Panc1 (cell line): ENCODE measurements at regions not wholly inside any gene's neighbourhood (a gene's known extent, or its start where the extent isn't known, plus 50 kb on each side); places are given as distances from the start of the nearest gene placed in this dataset.

Experiments used
- ATAC-seq: fragments of 200-7000 bp; cut with Tn5 transposase; 2 replicates; pipeline ENCODE4 v1.9.1; 2020; ENCODE audit warnings: mild to moderate bottlenecking, moderate library complexity
- BruUV-seq: library from RNA; stranded (reverse); fragments of 400-500 nt; replicated peaks from 2 replicates; lab custom pipeline; 2021; lab: Mats Ljungman, UMichigan
- CTCF ChIA-PET: fragments of 300-600 bp; sonication (Branson Sonifier 250); formaldehyde crosslinking; loops from one replicate; lab custom pipeline; 2022; ENCODE audit warnings: antibody characterized with exemption; lab: Charles Lee
- POLR2A ChIA-PET: fragments of 300-600 bp; sonication (Branson Sonifier 250); formaldehyde crosslinking; loops from one replicate; lab custom pipeline; 2022; ENCODE audit warnings: antibody characterized with exemption; lab: Charles Lee
- DNase-seq: peaks from one replicate; pipeline ENCODE4 v3.0.0-alpha.2; 2010; ENCODE audit warnings: low read depth, low spot score
- H3K27ac ChIP-seq: 2 replicates; pipeline ENCODE4 v1.5.1; 2011; ENCODE audit warnings: mild to moderate bottlenecking, low read length, inconsistent platforms
- H3K27me3 ChIP-seq: fragments of 200-500 bp; sonication (Bioruptor generic); 2 replicates; pipeline ENCODE4 v1.6.0; 2014; ENCODE audit warnings: low read length, inconsistent platforms; ENCODE audit not compliant: control insufficient read depth, insufficient read depth
- H3K36me3 ChIP-seq: fragments of 200-500 bp; sonication (Bioruptor generic); 2 replicates; pipeline ENCODE4 v1.5.1; 2014; ENCODE audit warnings: inconsistent platforms, mild to moderate bottlenecking, low read length, moderate library complexity; ENCODE audit not compliant: control insufficient read depth, insufficient read depth
- H3K4me1 ChIP-seq: 2 replicates; pipeline ENCODE4 v1.5.1; 2011; ENCODE audit warnings: inconsistent platforms, mild to moderate bottlenecking, low read length, moderate library complexity; ENCODE audit not compliant: control insufficient read depth, insufficient read depth
- H3K4me3 ChIP-seq, 2 experiments: 2 replicates each; pipeline ENCODE4 v1.5.1; 2011 to 2012; ENCODE audit warnings: low read depth in 2 of 2, low read length in 2 of 2, mild to moderate bottlenecking in 2 of 2, inconsistent platforms in 1 of 2, moderate library complexity in 1 of 2
- H3K9me3 ChIP-seq: fragments of 200-500 bp; sonication (Bioruptor generic); 2 replicates; pipeline ENCODE4 v1.5.1; 2014; ENCODE audit warnings: low read depth, mild to moderate bottlenecking, inconsistent platforms, low read length, moderate library complexity; ENCODE audit not compliant: control insufficient read depth, insufficient read depth
- POLR2AphosphoS5 ChIP-seq: IDR thresholded peaks from 2 replicates; pipeline ENCODE4 v1.6.1; 2012; ENCODE audit warnings: mild to moderate bottlenecking, low read depth, low read length, moderate library complexity
- SIN3A ChIP-seq: IDR thresholded peaks from 2 replicates; pipeline ENCODE4 v1.6.1; 2012; ENCODE audit warnings: low read depth, mild to moderate bottlenecking, low read length, moderate library complexity, borderline replicate concordance; ENCODE audit not compliant: insufficient read depth
- TCF7L2 ChIP-seq: IDR thresholded peaks from 2 replicates; pipeline ENCODE4 v1.6.1; 2011; ENCODE audit warnings: mild to moderate bottlenecking, low read depth, low read length, inconsistent platforms
- in situ Hi-C: cut with HindIII; loops from 2 replicates; pipeline ENCODE4 v1.10.0; 2016; ENCODE audit warnings: low sequenced_read_pairs, low pct_unique_long_range_greater_than_20kb
- intact Hi-C: fragments of 100-400 bp; cut with micrococcal nuclease; formaldehyde crosslinking; loops from one replicate; pipeline ENCODE4 v1.10.0; 2022; ENCODE audit not compliant: unreplicated experiment
- TF ChIP-seq, protein P1 (sequence below): fragments of 450-650 bp; IDR thresholded peaks from 2 replicates; pipeline ENCODE4 v1.5.1; 2017; ENCODE audit warnings: mild to moderate bottlenecking
- TF ChIP-seq, protein P2 (sequence below), 2 experiments: IDR thresholded peaks; 2 replicates each; pipeline ENCODE4 v1.6.1; 2011 to 2012; ENCODE audit warnings: low read depth in 2 of 2, control low read depth in 1 of 2, low read length in 1 of 2, mild to moderate bottlenecking in 1 of 2, moderate library complexity in 1 of 2; ENCODE audit not compliant: insufficient read depth in 1 of 2

DNA sequence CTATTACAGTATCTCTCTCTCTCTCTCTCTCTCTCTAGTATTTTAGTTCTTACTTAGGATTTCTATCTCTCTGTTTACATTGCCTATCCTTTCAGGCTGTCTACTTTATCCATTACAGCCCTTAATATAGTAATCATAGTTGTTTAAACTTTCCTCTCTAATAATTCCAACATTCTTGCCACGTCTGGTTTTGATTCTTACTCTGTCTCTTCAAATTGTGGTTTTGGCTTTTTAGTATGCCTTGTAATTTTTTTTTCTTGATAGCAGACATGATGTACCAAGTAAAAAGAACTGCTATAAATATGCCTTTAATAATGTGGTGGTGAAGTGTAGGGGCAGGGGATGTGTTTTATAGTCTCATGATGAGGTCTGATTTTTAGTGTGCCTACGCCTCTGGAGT, 1809.5 kb upstream of the CELF4 start:
- in situ Hi-C loops (no loop called here), intact Hi-C loops (no loop called here)
- no TSS peak for BruUV-seq
- Histone ChIP-seq H3K36me3 (no peaks in the 10 kb centered on the region), H3K4me1 (no peaks in the 10 kb centered on the region), H3K27ac (no peak overlapping the region), H3K27me3 (no peaks in the 10 kb centered on the region), H3K4me3 (no peak overlapping the region), H3K9me3 (no peaks in the 10 kb centered on the region)
- no peak for DNase-seq
- no peak for ATAC-seq
- no peak for TF ChIP-seq POLR2AphosphoS5
- TF ChIP-seq SIN3A = no peak
- TF ChIP-seq, protein P1, sequence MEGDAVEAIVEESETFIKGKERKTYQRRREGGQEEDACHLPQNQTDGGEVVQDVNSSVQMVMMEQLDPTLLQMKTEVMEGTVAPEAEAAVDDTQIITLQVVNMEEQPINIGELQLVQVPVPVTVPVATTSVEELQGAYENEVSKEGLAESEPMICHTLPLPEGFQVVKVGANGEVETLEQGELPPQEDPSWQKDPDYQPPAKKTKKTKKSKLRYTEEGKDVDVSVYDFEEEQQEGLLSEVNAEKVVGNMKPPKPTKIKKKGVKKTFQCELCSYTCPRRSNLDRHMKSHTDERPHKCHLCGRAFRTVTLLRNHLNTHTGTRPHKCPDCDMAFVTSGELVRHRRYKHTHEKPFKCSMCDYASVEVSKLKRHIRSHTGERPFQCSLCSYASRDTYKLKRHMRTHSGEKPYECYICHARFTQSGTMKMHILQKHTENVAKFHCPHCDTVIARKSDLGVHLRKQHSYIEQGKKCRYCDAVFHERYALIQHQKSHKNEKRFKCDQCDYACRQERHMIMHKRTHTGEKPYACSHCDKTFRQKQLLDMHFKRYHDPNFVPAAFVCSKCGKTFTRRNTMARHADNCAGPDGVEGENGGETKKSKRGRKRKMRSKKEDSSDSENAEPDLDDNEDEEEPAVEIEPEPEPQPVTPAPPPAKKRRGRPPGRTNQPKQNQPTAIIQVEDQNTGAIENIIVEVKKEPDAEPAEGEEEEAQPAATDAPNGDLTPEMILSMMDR = no peak
- no peak for TF ChIP-seq TCF7L2
- TF ChIP-seq, protein P2, sequence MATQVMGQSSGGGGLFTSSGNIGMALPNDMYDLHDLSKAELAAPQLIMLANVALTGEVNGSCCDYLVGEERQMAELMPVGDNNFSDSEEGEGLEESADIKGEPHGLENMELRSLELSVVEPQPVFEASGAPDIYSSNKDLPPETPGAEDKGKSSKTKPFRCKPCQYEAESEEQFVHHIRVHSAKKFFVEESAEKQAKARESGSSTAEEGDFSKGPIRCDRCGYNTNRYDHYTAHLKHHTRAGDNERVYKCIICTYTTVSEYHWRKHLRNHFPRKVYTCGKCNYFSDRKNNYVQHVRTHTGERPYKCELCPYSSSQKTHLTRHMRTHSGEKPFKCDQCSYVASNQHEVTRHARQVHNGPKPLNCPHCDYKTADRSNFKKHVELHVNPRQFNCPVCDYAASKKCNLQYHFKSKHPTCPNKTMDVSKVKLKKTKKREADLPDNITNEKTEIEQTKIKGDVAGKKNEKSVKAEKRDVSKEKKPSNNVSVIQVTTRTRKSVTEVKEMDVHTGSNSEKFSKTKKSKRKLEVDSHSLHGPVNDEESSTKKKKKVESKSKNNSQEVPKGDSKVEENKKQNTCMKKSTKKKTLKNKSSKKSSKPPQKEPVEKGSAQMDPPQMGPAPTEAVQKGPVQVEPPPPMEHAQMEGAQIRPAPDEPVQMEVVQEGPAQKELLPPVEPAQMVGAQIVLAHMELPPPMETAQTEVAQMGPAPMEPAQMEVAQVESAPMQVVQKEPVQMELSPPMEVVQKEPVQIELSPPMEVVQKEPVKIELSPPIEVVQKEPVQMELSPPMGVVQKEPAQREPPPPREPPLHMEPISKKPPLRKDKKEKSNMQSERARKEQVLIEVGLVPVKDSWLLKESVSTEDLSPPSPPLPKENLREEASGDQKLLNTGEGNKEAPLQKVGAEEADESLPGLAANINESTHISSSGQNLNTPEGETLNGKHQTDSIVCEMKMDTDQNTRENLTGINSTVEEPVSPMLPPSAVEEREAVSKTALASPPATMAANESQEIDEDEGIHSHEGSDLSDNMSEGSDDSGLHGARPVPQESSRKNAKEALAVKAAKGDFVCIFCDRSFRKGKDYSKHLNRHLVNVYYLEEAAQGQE (IDR thresholded peaks at IDR 0.05; ENCODE audit: insufficient read depth in 1 of 2, low read depth in 2 of 2, low read length in 1 of 2) = no peak
- ChIA-PET CTCF (no interaction called here), POLR2A (no interaction called here)

DNA sequence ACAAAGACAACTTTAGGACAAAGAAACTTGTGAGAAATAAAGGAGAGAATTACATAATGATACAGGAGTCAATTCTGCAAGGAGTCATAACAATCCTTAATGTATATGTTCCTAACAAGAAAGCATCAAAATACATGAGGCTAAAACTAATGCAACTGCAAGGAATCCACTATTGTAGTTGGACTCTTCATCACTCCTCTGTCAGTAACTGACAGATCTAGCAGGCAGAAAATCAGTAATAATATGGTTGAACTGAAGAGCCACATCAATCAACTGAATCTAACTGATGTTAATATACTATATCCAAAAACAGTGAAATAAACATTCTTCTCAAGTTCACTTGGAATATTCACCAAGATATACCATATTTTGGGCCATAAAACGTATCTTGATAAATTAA, 1806.4 kb upstream of the CELF4 start:
- ATAC-seq = no peak
- H3K27me3 ChIP-seq = no peaks in the 10 kb centered on the region
- ChIA-PET CTCF (no interaction called here), POLR2A (no interaction called here)
- in situ Hi-C loops = no loop called here
- no peaks in the 10 kb centered on the region for H3K9me3 ChIP-seq
- no peak overlapping the region for H3K27ac ChIP-seq
- no peaks in the 10 kb centered on the region for H3K36me3 ChIP-seq
- no TSS peak for BruUV-seq
- H3K4me1 ChIP-seq = no peaks in the 10 kb centered on the region
- no peak overlapping the region for H3K4me3 ChIP-seq
- no peak for DNase-seq
- intact Hi-C loops = no loop called here
- TF ChIP-seq, protein P1 = no peak
- TF ChIP-seq SIN3A (no peak), POLR2AphosphoS5 (no peak), TCF7L2 (no peak)
- TF ChIP-seq, protein P2 (IDR thresholded peaks at IDR 0.05; ENCODE audit: insufficient read depth in 1 of 2, low read depth in 2 of 2, low read length in 1 of 2) = no peak
